ENCODE measurements at regions not wholly inside any gene's neighbourhood (a gene's known extent, or its start where the extent isn't known, plus 50 kb on each side); places are given as distances from the start of the nearest gene placed in this dataset.

DNA sequence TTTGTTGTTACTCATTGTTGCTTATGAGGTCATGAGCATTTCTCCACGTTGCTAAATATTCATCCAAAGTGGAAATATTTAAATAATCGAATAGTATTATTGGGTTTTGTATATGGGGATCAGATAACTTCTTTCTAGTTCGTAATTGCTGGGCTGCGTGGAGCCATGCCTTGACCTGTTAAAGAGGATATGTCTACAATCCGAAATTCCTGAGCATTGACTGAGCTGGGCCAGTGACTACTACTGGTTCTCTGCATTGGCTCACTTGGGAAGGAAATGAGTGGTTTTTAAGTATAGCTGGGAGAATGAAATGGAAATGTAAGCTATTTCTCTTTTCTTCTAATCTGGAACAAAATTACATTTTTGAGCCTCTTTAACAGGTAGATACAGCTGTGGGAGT, 163.2 kb downstream of the RPL10L start:
- TF ChIP-seq CTCF (IDR thresholded peaks at IDR 0.05) (no peak), POLR2AphosphoS5 (IDR thresholded peaks at IDR 0.05) (no peak), POLR2A (IDR thresholded peaks at IDR 0.05) (no peak)
